ENCODE measurements at regions not wholly inside any gene's neighbourhood (a gene's known extent, or its start where the extent isn't known, plus 50 kb on each side); places are given as distances from the start of the nearest gene placed in this dataset.
A peak's percentile ranks its signal among the peaks of the same experiment; 100 is the strongest.

- TF ChIP-seq POLR2A (IDR thresholded peaks at IDR 0.05), result no peak
- TF ChIP-seq CTCF (IDR thresholded peaks at IDR 0.05), result peak in 1 of 3 donors; percentile 27
These were observed 232.7 kb upstream of the CDH4 start for GRCh38 chr20:61019322-61019721.

All from lower leg skin (tissue), 3 donors.